AML-193 (cell line): ENCODE measurements at regions not wholly inside any gene's neighbourhood (a gene's known extent, or its start where the extent isn't known, plus 50 kb on each side); places are given as distances from the start of the nearest gene placed in this dataset.

Experiments
- DNase-seq, 2 experiments: peaks; one replicate each; lab custom pipeline; 2025; lab: John Stamatoyannopoulos, UW

- no peak for DNase-seq
Observed at GRCh38 chr3:72204452-72204851, 419.5 kb upstream of the PROK2 start.

- no peak for DNase-seq
Observed at GRCh38 chr3:72203613-72204349, 418.8 kb upstream of the PROK2 start.

DNA sequence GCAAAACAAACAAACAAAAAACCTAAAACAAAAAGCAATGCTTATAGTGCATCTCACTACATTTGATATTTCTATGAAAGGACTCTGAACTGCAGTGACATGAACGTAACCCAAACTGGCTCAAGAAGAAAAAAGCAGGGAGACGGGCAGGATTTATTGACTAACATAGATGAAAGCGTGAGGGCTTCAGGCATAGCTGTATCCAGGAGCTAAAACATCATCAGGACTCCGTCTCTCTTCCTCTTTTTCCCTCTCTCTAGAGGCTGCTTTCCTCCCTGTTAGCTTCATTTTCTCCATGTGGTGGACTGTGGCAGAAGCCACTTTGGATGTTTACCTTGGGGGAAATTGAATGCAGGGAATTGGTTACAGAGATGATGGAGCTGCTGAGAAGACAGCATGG lies 418.2 kb upstream of the PROK2 start:
- DNase-seq = no peak

DNA sequence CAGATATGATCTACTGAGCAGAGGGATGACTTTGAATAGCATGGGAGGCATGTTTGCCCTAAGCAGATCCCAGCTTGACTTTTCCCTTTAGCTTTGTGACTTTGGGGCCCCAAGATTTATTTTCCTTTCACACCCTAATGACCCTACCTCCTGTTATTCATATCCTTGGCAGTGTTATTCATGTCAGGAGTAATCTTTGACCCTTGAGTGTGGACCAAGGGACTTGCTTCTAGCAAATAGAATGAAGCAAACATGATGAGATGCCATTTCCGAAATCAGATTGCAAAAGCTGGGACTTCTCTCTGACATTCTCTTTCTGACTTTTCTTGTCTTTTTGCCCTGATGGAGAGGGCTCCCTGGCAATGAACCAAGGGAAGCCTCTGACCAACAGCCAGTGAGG lies 415.4 kb upstream of the PROK2 start:
- DNase-seq = no peak

DNA sequence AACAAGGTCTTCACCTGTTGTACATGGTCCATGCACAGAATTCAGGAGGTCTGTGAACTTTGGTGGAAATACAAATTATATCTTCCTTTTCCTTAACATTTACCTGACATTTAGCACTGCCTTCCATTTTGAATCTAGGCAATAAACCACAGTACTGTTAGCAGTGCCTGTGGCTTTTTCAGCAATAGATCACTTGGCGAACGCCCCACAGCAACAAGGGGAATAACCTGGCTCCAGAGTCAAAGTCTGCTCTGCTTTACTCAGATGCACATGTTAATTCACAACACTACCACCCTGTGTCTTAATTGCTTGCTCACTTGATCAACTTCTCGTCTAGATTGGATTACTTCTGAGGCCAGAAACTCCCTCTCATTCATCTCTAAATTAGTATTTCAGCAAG lies 414.6 kb upstream of the PROK2 start:
- no peak for DNase-seq

DNA sequence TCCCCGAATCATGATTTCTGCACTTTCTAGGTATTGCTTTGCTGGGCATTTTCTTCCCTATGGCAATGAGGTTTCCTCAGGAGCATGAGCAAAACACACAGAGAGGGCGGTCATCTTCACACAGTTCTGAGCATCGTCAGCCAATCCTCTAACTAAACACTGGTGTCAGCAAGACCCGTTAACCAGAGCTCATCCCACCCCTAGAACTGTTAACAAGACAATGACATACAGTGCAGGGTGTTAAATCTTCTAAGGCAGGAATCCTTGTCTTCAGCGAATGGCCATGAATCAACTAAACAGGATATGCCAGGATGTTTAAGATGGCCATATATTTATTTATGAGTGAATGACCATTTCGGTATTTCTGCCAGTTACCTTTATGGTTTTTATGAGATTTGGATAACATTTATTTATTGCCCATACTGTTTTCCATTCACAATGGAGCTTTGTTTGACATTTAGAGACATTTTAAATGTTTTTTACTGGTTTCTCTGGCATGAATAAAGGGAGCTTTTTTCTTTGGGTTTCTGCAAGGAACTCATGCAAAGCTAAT lies 411.5 kb upstream of the PROK2 start:
- no peak for DNase-seq

GRCh38 chr3:72195895-72196294 lies 410.9 kb upstream of the PROK2 start:
- no peak for DNase-seq

DNA sequence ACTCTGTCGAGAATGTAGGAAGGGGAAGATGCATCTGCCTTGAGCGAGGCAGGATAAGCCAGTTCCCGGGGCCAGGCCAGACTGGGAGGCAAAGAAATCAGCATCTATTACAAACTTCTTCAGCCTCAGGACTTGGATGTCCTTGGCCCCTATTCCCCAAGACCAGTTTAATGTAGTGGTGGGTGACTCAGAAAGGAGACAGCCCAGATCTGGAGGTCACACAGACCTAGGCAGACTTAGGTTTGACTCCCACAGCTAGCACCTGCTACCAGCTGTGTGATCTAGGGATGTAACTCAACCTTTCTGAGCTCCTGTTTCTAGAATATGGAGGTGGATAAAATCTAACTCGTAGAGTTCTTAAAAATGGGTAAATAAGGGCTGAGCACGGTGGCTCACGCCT lies 409.5 kb upstream of the PROK2 start:
- no peak for DNase-seq

GRCh38 chr3:72193771-72194430 lies 409.0 kb upstream of the PROK2 start:
- DNase-seq = no peak

DNA sequence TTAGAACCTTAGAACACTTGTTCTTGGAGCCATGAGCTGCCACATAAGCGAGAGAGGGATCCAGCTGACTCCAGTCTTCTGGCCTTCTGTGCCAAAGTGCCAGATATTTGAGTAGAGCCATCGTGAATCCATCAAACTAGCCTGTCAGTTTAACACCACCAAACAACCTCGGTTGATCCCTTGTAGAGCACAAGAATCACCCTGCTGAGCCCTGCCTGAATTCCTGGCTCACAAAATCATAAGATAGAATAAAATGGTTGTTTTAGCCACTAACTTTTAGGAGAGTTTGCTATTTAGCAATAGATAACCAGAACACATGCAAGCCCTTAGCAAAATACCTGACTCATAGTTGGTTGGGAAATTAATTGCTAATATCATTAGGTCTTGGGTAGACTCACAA lies 407.6 kb upstream of the PROK2 start:
- no peak for DNase-seq

GRCh38 chr3:72191209-72191960 lies 406.4 kb upstream of the PROK2 start:
- peak in 1 of 2 experiments; percentile 9 for DNase-seq

DNA sequence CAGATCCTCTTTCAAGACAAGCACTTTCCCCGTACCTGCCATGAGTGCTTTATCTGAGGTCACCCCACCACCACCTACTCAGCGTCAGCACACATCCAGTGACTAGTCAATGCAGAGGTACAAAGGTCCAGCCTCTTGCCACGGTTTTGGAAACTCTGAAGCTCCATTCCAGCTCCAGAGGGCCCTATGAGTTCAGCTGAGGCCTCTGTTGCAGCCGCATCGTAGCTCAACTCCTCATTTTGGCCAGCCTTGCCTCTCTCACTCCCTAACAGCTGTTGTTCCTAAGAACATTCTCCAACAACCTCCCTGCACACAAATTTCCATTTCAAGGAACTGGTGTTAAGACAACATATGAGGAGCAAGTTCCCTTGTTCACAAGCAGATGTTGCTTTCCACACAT lies 405.1 kb upstream of the PROK2 start:
- DNase-seq = no peak

DNA sequence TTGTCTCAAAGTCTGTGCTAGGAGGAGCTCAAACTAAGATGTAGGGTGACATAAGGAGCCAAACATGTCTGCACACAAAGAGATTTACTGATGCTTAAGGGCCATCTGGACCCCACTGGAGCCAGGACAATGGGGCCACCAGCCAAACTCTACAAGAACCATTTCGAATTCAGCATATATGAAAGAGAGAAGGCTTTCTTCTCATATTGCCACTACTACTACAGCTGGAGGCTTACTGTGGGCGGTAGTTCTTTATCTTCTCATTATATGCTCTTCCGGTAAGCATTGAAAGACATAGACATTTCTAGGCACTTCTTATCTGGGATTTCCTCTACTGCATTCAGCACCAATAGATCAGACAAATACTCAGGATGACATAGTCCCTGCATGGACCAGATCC lies 404.4 kb upstream of the PROK2 start:
- DNase-seq = no peak

DNA sequence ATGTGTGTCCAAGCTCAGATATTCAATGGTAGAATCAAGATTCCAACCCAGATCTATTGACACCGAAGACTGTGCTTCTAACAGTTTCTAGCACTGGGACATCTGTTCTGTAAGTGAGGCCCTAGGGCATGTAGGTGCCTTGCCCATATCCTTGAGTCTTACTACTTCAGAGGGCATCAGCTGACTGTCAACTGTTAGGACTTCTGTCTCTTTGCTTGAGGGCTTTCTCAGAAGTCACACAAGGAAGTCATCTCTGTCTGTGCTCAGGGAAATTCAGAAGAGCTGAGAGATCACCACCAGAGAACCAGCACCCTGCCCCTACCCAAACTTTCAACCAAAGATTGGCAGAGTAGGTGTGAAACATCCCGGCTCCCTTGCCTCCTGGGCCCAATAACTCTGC lies 403.6 kb upstream of the PROK2 start:
- no peak for DNase-seq

GRCh38 chr3:72187131-72187530 lies 402.2 kb upstream of the PROK2 start:
- peak; percentile 46 to 48 for DNase-seq

DNA sequence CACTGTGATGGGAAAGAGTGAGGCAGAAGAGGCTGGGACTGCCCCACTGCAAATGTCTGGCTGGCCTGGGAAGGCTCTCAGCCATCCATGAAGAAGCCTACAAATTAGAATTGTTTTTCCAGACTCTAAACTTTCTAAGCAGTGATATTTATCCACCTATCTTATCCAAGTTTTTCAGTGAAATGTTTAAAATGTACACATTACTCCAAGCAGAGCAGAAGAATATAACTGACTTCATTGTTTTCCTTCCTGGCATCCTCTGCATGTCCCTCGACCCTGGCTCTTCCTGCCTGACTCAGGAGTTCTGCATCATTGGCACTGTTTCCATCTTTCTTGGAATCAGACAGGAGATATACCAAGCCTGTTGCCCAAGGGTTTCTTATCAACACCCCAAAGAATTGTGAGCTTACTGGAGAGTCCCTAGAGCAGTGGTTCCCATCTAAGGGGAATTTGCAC lies 401.5 kb upstream of the PROK2 start:
- DNase-seq = no peak

DNA sequence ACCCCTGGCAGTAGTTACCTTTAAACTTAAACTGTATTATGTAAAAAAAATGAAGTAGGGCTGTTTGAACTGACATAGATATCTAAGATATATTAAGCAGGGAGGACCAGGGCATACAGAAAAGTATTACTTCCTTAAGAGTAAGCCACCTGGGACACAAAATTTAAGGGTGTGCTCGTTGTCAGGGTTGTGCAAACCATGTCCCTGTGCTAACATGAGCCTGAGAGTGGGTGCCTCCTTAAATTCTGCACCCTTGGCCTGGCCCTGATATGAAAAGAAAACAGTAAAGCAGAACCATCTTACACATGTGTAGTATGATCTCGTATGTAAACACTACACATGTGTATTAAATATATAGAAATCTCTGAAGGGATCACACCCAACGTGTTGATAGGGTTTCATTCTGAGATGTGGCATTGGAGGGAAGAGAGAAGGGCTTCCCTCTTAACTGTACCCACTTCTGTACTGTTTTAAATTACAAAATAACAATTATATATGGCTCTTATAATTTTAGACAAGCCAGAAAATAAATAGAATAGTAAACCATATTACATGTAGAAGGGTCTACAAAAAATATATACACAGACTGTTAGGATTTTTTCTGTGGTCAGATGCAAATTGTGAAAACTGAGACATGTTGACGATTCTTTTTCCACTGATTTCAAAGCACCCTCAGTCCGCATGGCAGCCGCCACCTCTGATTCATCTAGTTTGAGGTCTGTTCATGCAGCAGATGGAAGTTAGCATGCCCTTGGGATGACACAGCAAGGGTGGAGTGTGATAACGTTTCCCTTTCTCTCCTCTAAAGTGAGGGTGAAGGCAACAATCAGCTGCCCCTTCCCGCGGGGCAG lies 400.8 kb upstream of the PROK2 start:
- no peak for DNase-seq

DNA sequence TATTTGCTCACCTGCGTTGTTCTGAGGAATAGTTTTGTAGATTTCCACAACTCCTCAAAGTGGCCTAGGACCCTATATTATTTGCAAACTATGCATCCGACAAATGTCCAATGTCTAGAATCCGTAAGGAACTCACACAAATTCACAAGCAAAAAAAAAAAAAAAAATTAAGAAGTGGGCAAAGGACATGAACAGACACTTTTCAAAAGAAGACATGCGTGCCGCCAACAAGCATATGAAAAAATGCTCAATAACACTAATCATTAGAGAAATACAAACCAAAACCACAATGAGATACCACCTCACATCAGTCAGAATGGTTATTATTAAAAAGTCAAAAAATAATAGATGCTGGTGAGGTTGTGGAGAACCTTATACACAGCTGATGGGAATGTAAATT lies 398.5 kb upstream of the PROK2 start:
- DNase-seq = no peak

GRCh38 chr3:72182206-72182605 lies 397.3 kb upstream of the PROK2 start:
- DNase-seq = no peak

- DNase-seq = no peak
Observed at GRCh38 chr3:72181251-72181650, 396.3 kb upstream of the PROK2 start.

GRCh38 chr3:72180405-72180804 lies 395.5 kb upstream of the PROK2 start:
- DNase-seq = no peak

DNA sequence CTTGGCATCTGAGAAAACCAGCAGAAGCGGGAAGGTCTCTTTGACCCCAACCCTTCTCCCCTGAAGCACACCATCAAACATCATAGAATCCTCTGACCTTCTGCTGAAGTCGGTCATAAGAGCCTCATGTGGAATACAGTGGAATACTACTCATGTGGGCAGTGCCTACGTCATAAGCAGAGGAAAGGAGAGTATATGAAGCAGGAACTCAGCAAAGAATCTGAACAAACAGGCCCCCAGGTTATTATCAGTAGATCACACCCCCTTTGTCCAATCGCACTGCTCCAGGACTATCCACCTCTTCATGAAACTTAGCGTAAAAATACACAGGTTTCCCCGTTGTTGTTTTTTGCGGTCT lies 394.1 kb upstream of the PROK2 start:
- DNase-seq = no peak
